ENCODE measurements at regions not wholly inside any gene's neighbourhood (a gene's known extent, or its start where the extent isn't known, plus 50 kb on each side); places are given as distances from the start of the nearest gene placed in this dataset.
"Not testable (repeated sequence)": the region's sequence is repeated elsewhere in the genome, so short reads cannot be mapped to it uniquely, and the experiment has no call there.

DNA sequence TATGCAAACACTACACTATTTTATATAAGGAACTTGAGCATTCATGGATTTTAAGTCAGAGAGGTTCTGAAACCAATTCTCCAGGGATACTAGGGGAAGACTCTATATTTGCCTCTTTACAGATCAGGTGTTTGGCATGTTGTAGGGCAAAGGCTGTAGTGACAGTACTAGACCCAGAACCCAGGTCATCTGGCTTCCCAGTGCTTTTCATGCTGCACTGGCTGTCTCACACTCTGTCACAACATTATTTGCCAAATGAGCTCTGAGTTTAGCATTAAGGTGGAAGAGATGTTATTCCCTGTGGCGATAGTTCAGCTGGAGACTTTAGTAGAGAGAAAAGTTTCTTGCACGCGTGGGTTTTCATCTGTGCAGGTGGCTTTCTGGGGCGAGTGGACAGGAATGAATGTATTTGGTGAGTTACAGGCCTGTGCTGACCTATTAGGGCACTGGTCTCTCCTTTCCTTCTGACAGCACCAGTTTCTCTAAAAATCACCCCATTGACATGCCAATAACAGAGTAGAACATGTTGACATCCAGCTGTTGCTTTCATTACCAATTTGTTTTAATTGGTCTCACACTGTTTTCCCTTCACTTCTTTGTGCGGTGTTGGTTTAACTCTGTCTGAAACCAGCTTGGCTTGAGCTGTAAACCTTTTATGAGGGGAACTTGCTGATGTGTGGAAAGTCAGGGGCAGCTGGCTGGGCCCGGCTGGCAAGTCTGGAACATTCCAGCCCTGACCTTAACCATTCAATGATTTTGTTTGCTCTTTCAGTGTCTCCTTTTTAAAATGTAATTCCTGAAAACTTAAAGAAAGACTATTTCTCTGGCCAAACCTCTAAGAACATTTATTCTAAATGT is 643.0 kb upstream of the FAM98A start:
- no peak for FAIRE-seq
- no peak for DNase-seq (ENCODE audit: extremely low spot score, insufficient read length, low read depth)

GRCh38 chr2:34239511-34239910 is 640.4 kb upstream of the FAM98A start:
- no peak for FAIRE-seq
- no peak for DNase-seq (ENCODE audit: extremely low spot score, insufficient read length, low read depth)

DNA sequence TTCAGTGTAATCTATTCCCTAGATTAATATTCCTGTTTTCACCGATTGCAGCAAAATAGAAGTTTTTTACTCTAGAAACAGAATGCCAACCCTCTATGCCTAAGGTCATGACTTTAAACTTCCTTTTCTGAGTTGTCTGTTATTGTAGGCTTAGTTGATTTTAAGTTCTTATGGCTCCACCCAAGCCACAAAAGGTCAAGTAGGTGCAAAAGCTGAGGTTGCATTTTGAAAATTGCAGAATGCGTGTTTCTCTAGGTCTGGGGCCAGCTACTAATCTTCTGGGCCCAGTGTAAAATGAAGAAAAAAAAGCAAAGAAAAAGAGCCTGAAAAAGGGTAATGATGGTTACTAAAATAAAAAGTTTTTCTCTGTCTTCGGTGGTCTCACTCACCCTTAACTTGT is 635.7 kb upstream of the FAM98A start:
- DNase-seq (ENCODE audit: extremely low spot score, insufficient read length, low read depth) (no peak), FAIRE-seq (no peak)

DNA sequence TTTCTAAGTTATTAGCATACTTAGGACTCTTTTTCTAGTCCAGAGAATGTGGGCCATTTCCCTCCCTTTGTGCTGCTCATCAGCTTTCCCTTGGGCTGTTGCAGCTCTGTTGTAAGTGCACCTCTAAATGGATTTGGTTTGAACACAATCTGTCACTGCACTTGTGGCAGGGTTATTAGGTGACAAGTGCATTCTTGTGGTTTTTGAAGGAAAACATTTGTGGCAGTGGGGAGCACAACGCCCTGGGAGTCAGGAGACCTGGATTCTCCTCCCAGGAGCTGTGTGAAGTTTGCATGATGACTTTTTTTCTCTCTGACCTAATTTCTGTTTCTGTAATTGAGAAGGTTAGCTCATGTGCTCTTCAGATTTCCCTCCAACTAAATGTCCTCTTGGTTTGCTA is 630.9 kb upstream of the FAM98A start:
- DNase-seq (ENCODE audit: extremely low spot score, insufficient read length, low read depth) (no peak), FAIRE-seq (no peak)

GRCh38 chr2:34215174-34215573 is 616.1 kb upstream of the FAM98A start:
- FAIRE-seq (no peak), DNase-seq (ENCODE audit: extremely low spot score, insufficient read length, low read depth) (no peak)

DNA sequence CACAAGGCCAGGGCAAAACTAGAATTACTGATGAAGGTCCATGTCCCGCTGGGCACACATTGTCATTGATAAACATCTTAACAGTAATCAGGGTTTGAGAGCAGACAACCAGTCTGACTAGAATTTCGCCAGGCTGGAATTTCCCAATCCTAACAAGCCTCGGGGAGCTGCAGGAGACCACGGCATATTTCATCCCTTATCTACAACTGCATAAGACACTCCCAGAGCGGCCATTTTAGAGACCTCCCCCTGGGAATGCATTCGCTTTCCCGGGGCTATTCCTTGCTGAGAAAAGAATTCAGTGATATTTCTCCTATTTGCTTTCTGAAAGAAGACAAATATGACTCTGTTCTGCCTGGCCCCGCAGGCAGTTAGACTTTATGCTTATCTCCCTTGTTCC is 611.3 kb upstream of the FAM98A start:
- not testable (repeated sequence) for DNase-seq (ENCODE audit: extremely low spot score, insufficient read length, low read depth); FAIRE-seq

- DNase-seq (ENCODE audit: extremely low spot score, insufficient read length, low read depth) (no peak), FAIRE-seq (no peak)
Measured at GRCh38 chr2:34204560-34204959, 605.5 kb upstream of the FAM98A start.

- FAIRE-seq: no peak
- no peak for DNase-seq (ENCODE audit: extremely low spot score, insufficient read length, low read depth)
Measured at GRCh38 chr2:34201099-34201498, 602.0 kb upstream of the FAM98A start.

- no peak for FAIRE-seq
Measured at GRCh38 chr2:34199971-34200370, 600.9 kb upstream of the FAM98A start.

GRCh38 chr2:34193164-34193563 is 594.1 kb upstream of the FAM98A start:
- no peak for DNase-seq (ENCODE audit: extremely low spot score, insufficient read length, low read depth)
- FAIRE-seq: no peak

More at GRCh38 chr2:34199971-34200370, 600.9 kb upstream of the FAM98A start:
- no peak for DNase-seq (ENCODE audit: extremely low spot score, insufficient read length, low read depth)

- DNase-seq (ENCODE audit: extremely low spot score, insufficient read length, low read depth) (no peak), FAIRE-seq (no peak)
Measured at GRCh38 chr2:34188464-34189303, 589.6 kb upstream of the FAM98A start.

GRCh38 chr2:34179511-34179910 is 580.4 kb upstream of the FAM98A start:
- DNase-seq (ENCODE audit: extremely low spot score, insufficient read length, low read depth): no peak
- no peak for FAIRE-seq

DNA sequence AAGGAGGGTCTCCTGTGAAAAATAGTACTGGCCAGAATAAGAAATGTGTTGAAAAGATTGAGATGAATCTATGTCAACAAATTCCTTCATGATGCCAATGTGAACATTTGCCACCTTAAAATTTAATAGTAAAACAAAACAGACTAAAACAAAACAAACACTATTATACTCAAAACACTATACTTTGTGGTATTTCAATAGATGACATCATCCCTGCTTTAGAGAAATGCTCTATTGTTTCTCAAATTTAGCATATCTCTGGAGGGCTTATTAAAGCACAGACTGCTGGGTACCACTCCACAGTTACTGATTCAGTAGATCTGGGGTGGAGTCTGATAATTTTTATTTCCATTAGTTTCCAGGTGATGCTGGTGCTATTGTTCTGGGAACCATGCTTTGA is 579.4 kb upstream of the FAM98A start:
- no peak for FAIRE-seq
- DNase-seq (ENCODE audit: extremely low spot score, insufficient read length, low read depth): no peak

GRCh38 chr2:34176693-34177092 is 577.6 kb upstream of the FAM98A start:
- FAIRE-seq: no peak

DNA sequence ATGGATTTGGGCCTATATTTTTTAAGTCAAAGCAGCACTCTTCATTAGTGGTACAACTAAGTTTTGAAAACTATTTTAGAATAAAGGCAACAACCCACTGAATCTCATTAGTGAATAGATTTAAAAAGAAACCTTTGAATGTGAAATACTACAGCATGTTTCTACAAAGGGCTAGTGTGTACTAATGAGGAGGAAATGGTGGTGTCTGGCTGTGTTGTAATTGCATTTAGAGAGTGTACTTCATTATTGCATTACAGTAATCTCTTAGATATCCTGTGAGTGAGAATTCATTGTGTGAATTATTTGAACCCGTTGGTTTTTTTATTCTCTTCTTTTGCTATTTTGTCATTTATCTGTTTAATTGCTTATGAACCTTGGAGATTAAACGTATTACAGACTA is 575.4 kb upstream of the FAM98A start:
- no peak for DNase-seq (ENCODE audit: extremely low spot score, insufficient read length, low read depth)
- FAIRE-seq: no peak

More at GRCh38 chr2:34176693-34177092, 577.6 kb upstream of the FAM98A start:
- no peak for DNase-seq (ENCODE audit: extremely low spot score, insufficient read length, low read depth)

DNA sequence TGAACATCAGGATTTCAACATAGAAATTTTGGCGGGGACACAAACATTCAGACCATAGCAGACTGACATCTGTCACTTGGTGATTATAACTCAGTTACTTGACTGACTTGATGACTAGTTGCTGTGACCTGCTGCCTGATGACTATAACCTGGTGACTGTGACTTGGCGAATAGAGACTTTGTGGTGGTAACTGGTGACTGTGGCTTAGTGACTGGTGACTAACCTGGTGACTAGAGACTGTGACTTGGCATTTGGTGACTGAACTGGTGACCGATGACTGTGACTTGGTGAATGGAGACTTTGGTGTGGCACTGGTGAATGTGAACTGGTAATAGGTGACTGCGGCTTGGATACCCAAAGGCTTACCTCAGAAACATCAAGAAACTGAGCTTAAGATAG is 563.1 kb upstream of the FAM98A start:
- no peak for FAIRE-seq

DNA sequence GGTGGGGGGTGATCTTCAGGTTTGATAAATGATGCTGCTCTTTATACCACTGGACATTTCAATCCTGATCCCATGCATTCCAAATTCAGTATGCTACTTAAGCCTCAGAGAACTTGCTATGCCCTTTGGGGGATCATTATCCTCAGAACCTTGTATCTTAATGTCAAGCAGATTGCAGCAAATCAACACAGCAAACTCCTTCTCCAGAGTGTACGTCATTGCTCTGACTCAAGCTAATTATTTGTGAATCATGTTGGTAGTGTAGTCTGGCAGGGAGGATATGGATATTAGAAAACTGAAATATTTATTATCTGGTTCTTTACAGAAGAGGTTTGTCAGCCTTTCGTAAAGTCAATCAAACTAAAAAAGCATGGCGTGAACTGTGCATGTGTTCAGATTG is 562.5 kb upstream of the FAM98A start:
- no peak for FAIRE-seq
- no peak for DNase-seq (ENCODE audit: extremely low spot score, insufficient read length, low read depth)

More for the DNA sequence above, 563.1 kb upstream of the FAM98A start:
- no peak for DNase-seq (ENCODE audit: extremely low spot score, insufficient read length, low read depth)

DNA sequence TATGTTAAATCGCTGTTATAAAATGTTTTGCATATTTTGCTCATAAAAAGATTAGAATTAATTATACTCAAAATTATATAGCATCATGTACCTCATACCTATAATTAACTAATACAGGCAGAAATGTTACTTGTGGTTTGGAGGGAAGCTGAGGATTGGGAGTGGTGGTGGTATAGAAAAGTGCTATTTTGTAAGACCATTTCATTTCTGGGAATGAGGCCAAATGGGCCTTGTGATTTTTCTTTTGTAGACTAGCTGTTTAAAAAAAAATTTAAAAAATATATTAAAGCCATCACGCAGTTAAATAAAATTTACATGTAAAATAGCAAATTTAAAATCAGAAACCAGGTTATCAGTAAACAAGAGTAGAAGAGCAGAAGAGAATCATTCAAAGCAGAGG is 560.8 kb upstream of the FAM98A start:
- DNase-seq (ENCODE audit: extremely low spot score, insufficient read length, low read depth): no peak
- FAIRE-seq: no peak

DNA sequence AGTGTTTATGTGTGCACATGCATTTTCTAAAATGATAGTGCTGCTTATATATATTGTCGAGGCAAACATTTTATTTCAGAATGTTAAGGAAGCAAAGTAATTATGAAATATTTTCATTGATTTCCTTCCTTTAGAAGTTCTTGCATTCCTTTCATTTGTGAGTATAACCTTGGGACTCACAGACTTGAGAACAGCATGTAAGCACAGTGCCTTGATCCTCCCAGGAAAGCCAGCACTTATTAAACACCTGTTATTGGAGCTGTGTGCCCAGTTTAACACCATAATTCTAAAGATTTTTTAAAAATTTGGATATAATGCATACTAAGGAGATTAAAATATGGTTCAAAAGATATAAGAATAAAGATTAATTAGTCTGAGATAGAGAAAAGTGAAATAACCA is 554.4 kb upstream of the FAM98A start:
- no peak for FAIRE-seq
- no peak for DNase-seq (ENCODE audit: extremely low spot score, insufficient read length, low read depth)

- FAIRE-seq (no peak), DNase-seq (ENCODE audit: extremely low spot score, insufficient read length, low read depth) (no peak)
Measured at GRCh38 chr2:34147780-34148179, 548.7 kb upstream of the FAM98A start.

- FAIRE-seq (no peak), DNase-seq (ENCODE audit: extremely low spot score, insufficient read length, low read depth) (no peak)
Measured at GRCh38 chr2:34143149-34143548, 544.0 kb upstream of the FAM98A start.
